Astrocyte (in vitro differentiated cells and primary cell): ENCODE measurements at regions not wholly inside any gene's neighbourhood (a gene's known extent, or its start where the extent isn't known, plus 50 kb on each side); places are given as distances from the start of the nearest gene placed in this dataset.
A peak's percentile ranks its signal among the peaks of the same experiment; 100 is the strongest.

Experiments used
- DNase-seq: peaks from one replicate; pipeline ENCODE4 v3.0.0-alpha.2; 2010; ENCODE audit warnings: low read depth
- FAIRE-seq: peaks from 2 replicates; lab custom pipeline; 2011; peaks lifted over from hg19 to GRCh38; lab: Jason Lieb, UNC
- H2AFZ ChIP-seq: 2 replicates; pipeline ENCODE4 v1.6.0; 2012; ENCODE audit warnings: low read depth, low read length, inconsistent platforms
- H3K27ac ChIP-seq: 2 replicates; pipeline ENCODE4 v1.5.1; 2011; ENCODE audit warnings: low read depth, low read length, inconsistent platforms
- H3K27me3 ChIP-seq: 2 replicates; pipeline ENCODE4 v1.6.0; 2011; ENCODE audit warnings: low read length, inconsistent platforms; ENCODE audit not compliant: insufficient read depth
- H3K36me3 ChIP-seq: 2 replicates; pipeline ENCODE4 v1.5.1; 2011; ENCODE audit warnings: low read length, inconsistent platforms; ENCODE audit not compliant: insufficient read depth
- H3K4me1 ChIP-seq: 2 replicates; pipeline ENCODE4 v1.5.1; 2011; ENCODE audit warnings: low read length, inconsistent platforms; ENCODE audit not compliant: insufficient read depth
- H3K4me2 ChIP-seq: 2 replicates; pipeline ENCODE4 v1.6.0; 2012; ENCODE audit warnings: low read length, inconsistent platforms
- H3K4me3 ChIP-seq: 2 replicates; pipeline ENCODE4 v1.5.1; 2011; ENCODE audit warnings: low read depth, mild to moderate bottlenecking, low read length, inconsistent platforms; ENCODE audit not compliant: insufficient read depth
- H3K79me2 ChIP-seq: 2 replicates; pipeline ENCODE4 v1.6.0; 2012; ENCODE audit warnings: mild to moderate bottlenecking, low read length, inconsistent platforms; ENCODE audit not compliant: insufficient read depth
- H3K9ac ChIP-seq: 2 replicates; pipeline ENCODE4 v1.6.0; 2012; ENCODE audit warnings: mild to moderate bottlenecking, low read length, inconsistent platforms
- H3K9me3 ChIP-seq: 2 replicates; pipeline ENCODE4 v1.5.1; 2012; ENCODE audit warnings: low read depth, mild to moderate bottlenecking, low read length, inconsistent platforms; ENCODE audit not compliant: insufficient read depth
- H4K20me1 ChIP-seq: 2 replicates; pipeline ENCODE4 v1.6.0; 2012; ENCODE audit warnings: low read length, inconsistent platforms; ENCODE audit not compliant: insufficient read depth
- H3K27ac Mint-ChIP-seq: one replicate; pipeline ENCODE4 v1.8.0; 2021; ENCODE audit warnings: mild to moderate bottlenecking, mixed read lengths; ENCODE audit not compliant: unreplicated experiment
- H3K27me3 Mint-ChIP-seq: one replicate; pipeline ENCODE4 v1.8.0; 2021; ENCODE audit warnings: low read depth, mixed read lengths; ENCODE audit not compliant: unreplicated experiment
- H3K36me3 Mint-ChIP-seq: one replicate; pipeline ENCODE4 v1.8.0; 2021; ENCODE audit warnings: low read depth, mixed read lengths; ENCODE audit not compliant: unreplicated experiment
- H3K4me1 Mint-ChIP-seq: one replicate; pipeline ENCODE4 v1.8.0; 2021; ENCODE audit warnings: low read depth, mixed read lengths; ENCODE audit not compliant: unreplicated experiment
- H3K4me3 Mint-ChIP-seq: one replicate; pipeline ENCODE4 v1.8.0; 2021; ENCODE audit warnings: mild to moderate bottlenecking, moderate library complexity, mixed read lengths; ENCODE audit not compliant: unreplicated experiment
- H3K9me3 Mint-ChIP-seq: one replicate; pipeline ENCODE4 v1.8.0; 2021; ENCODE audit warnings: mild to moderate bottlenecking, mixed read lengths; ENCODE audit not compliant: unreplicated experiment
- EZH2 ChIP-seq: IDR thresholded peaks from 2 replicates; pipeline ENCODE4 v1.6.1; 2012; ENCODE audit warnings: mild to moderate bottlenecking, low read length, inconsistent platforms; ENCODE audit not compliant: insufficient read depth
- TF ChIP-seq, protein P1 (sequence below): IDR thresholded peaks from 2 replicates; pipeline ENCODE4 v1.5.1; 2011; ENCODE audit warnings: low read depth, mild to moderate bottlenecking, inconsistent platforms, low read length, moderate library complexity; ENCODE audit not compliant: insufficient read depth

DNA sequence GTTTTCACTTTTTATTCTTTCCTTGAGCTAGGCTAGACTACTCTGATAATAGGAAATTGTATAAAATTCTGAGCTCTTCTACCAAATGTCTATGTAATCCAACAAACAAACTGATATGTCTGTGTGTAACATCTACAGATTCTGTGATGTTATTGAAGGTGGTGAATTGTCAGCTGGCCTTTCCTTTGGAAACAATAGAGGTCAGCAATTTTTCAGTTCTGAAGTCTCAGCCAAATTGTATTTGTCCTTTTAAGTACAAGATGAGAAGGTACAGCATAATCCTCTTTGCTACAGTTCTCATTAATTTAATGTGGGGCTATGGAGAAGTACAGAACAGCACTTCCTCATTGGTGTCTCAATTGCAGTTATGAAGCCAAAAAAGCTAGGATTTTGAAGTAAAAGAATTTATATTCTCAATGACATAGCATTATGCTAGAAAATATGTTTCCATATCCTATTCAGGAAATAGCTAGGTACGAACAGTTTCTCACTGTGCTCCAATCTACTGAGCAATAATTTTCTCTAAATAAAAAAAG lies 198.0 kb downstream of the HINT1 start:
- Histone ChIP-seq H3K9me3 (no peaks in the 10 kb centered on the region), H3K27me3 (no peaks in the 10 kb centered on the region), H3K4me1 (no peaks in the 10 kb centered on the region), H3K4me2 (no peak overlapping the region), H2AFZ (no peak overlapping the region), H3K79me2 (no peaks in the 10 kb centered on the region), H3K27ac (no peak overlapping the region), H3K9ac (no peak overlapping the region), H4K20me1 (no peaks in the 10 kb centered on the region), H3K4me3 (no peak overlapping the region), H3K36me3 (no peaks in the 10 kb centered on the region)
- Mint-ChIP-seq H3K27me3 (no peaks in the 10 kb centered on the region), H3K27ac (no peak overlapping the region), H3K4me3 (no peak overlapping the region), H3K9me3 (peaks cover 3% of the 10 kb centered on the region), H3K4me1 (peaks cover 10% of the 10 kb centered on the region), H3K36me3 (no peaks in the 10 kb centered on the region)
- no peak for TF ChIP-seq EZH2
- TF ChIP-seq, protein P1, sequence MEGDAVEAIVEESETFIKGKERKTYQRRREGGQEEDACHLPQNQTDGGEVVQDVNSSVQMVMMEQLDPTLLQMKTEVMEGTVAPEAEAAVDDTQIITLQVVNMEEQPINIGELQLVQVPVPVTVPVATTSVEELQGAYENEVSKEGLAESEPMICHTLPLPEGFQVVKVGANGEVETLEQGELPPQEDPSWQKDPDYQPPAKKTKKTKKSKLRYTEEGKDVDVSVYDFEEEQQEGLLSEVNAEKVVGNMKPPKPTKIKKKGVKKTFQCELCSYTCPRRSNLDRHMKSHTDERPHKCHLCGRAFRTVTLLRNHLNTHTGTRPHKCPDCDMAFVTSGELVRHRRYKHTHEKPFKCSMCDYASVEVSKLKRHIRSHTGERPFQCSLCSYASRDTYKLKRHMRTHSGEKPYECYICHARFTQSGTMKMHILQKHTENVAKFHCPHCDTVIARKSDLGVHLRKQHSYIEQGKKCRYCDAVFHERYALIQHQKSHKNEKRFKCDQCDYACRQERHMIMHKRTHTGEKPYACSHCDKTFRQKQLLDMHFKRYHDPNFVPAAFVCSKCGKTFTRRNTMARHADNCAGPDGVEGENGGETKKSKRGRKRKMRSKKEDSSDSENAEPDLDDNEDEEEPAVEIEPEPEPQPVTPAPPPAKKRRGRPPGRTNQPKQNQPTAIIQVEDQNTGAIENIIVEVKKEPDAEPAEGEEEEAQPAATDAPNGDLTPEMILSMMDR, result no peak
- FAIRE-seq (no peak), DNase-seq (no peak)

DNA sequence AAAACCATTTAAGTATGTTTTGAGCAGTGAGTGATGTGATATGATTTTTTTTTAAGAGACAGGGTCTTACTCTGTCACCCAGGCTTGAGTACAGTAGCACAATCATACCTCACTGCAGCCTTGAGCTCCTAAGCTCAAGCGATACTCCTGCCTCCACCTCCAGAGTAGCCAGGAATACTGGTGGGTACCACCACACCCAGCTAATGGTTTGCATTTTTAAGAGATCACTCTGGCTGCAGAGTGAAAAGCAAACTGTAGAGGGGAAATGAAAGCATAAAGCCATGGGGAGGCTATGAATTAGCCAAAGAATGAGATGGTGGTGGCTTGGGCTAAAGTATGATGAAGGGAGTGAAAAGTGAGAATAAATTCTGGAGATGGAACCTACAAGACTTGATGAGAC lies 199.1 kb downstream of the HINT1 start:
- no peak overlapping the region for H3K4me3 ChIP-seq
- Mint-ChIP-seq H3K9me3 (peaks cover 2% of the 10 kb centered on the region), H3K4me1 (peaks cover 10% of the 10 kb centered on the region), H3K4me3 (no peak overlapping the region), H3K36me3 (no peaks in the 10 kb centered on the region), H3K27me3 (no peaks in the 10 kb centered on the region), H3K27ac (no peak overlapping the region)
- H3K36me3 ChIP-seq, result no peaks in the 10 kb centered on the region
- no peaks in the 10 kb centered on the region for H4K20me1 ChIP-seq
- H3K9me3 ChIP-seq, result no peaks in the 10 kb centered on the region
- H3K27ac ChIP-seq, result no peak overlapping the region
- DNase-seq (no peak), FAIRE-seq (no peak)
- H3K27me3 ChIP-seq, result no peaks in the 10 kb centered on the region
- no peaks in the 10 kb centered on the region for H3K79me2 ChIP-seq
- no peaks in the 10 kb centered on the region for H3K4me1 ChIP-seq
- TF ChIP-seq, protein P1, result no peak
- TF ChIP-seq EZH2, result no peak
- H3K4me2 ChIP-seq, result no peak overlapping the region
- H2AFZ ChIP-seq, result no peak overlapping the region
- H3K9ac ChIP-seq, result no peak overlapping the region

DNA sequence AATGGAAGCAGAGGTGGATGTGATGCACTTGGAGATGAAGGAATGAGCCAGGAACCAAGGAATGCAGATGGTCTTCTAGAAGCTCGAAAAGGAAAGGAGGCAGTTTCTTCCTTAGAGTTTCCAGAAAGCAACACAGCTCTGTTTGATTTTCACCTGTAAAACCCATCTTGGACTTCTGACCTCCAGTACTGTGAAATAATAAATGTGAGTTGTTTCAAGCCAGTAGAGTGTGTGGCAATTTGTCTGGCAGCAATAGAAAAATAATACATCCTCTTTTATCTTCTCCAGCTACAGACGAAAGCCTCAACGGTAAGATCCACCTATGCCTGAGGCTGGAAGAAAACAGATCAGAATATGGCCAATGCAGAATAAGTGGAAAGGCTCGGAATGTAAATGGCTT lies 199.7 kb downstream of the HINT1 start:
- no peak overlapping the region for H3K27ac Mint-ChIP-seq
- Histone ChIP-seq H3K27me3 (no peaks in the 10 kb centered on the region), H3K4me2 (no peak overlapping the region), H3K27ac (no peak overlapping the region), H2AFZ (no peak overlapping the region), H3K4me3 (no peak overlapping the region), H4K20me1 (no peaks in the 10 kb centered on the region), H3K4me1 (no peaks in the 10 kb centered on the region), H3K9me3 (no peaks in the 10 kb centered on the region), H3K9ac (no peak overlapping the region), H3K79me2 (no peaks in the 10 kb centered on the region), H3K36me3 (no peaks in the 10 kb centered on the region)
- peaks cover 2% of the 10 kb centered on the region for H3K9me3 Mint-ChIP-seq
- H3K4me3 Mint-ChIP-seq, result no peak overlapping the region
- no peaks in the 10 kb centered on the region for H3K36me3 Mint-ChIP-seq
- peak; percentile 29 for FAIRE-seq
- TF ChIP-seq, protein P1, result no peak
- TF ChIP-seq EZH2, result no peak
- H3K27me3 Mint-ChIP-seq, result no peaks in the 10 kb centered on the region
- DNase-seq, result no peak
- peaks cover 10% of the 10 kb centered on the region for H3K4me1 Mint-ChIP-seq
